Fibroblast of pulmonary artery (primary cell): ENCODE measurements at regions not wholly inside any gene's neighbourhood (a gene's known extent, or its start where the extent isn't known, plus 50 kb on each side); places are given as distances from the start of the nearest gene placed in this dataset.

ENCODE experiments used
- DNase-seq: peaks from one replicate; pipeline ENCODE4 v3.0.0-alpha.2; 2010; ENCODE audit warnings: low read depth
- H3K4me3 ChIP-seq: replicated peaks from 2 replicates; pipeline ENCODE4 v1.5.1; 2011; ENCODE audit warnings: low read depth, mild to moderate bottlenecking, control low read depth, low read length, moderate library complexity
- CTCF ChIP-seq: IDR thresholded peaks from 2 replicates; pipeline ENCODE4 v1.5.1; 2011; ENCODE audit warnings: mild to moderate bottlenecking, control low read depth, low read length, inconsistent platforms; ENCODE audit errors: missing control alignments

GRCh38 chr6:4553387-4553786 lies 222.8 kb upstream of the CDYL start:
- no peak for TF ChIP-seq CTCF
- H3K4me3 ChIP-seq, result no peak overlapping the region
- DNase-seq, result peak; percentile 79

GRCh38 chr6:4550227-4550597 lies 226.0 kb upstream of the CDYL start:
- no peak for TF ChIP-seq CTCF
- DNase-seq, result no peak
- H3K4me3 ChIP-seq, result no peak overlapping the region

- H3K4me3 ChIP-seq, result no peak overlapping the region
- no peak for DNase-seq
- TF ChIP-seq CTCF, result no peak
These were observed 226.5 kb upstream of the CDYL start for GRCh38 chr6:4549556-4550226.

GRCh38 chr6:4545893-4546292 lies 230.3 kb upstream of the CDYL start:
- H3K4me3 ChIP-seq, result no peak overlapping the region
- no peak for DNase-seq
- TF ChIP-seq CTCF, result no peak

GRCh38 chr6:4543596-4543995 lies 232.6 kb upstream of the CDYL start:
- TF ChIP-seq CTCF, result no peak
- DNase-seq, result peak; percentile 69
- no peak overlapping the region for H3K4me3 ChIP-seq

- DNase-seq, result no peak
- no peak for TF ChIP-seq CTCF
- no peak overlapping the region for H3K4me3 ChIP-seq
These were observed 242.6 kb upstream of the CDYL start for GRCh38 chr6:4533576-4533975.

- peak; percentile 38 for DNase-seq
- TF ChIP-seq CTCF, result no peak
- H3K4me3 ChIP-seq, result no peak overlapping the region
These were observed 244.8 kb upstream of the CDYL start for GRCh38 chr6:4531406-4531805.
